GM18505 (cell line): ENCODE measurements at regions not wholly inside any gene's neighbourhood (a gene's known extent, or its start where the extent isn't known, plus 50 kb on each side); places are given as distances from the start of the nearest gene placed in this dataset.
"Not testable (repeated sequence)": the region's sequence is repeated elsewhere in the genome, so short reads cannot be mapped to it uniquely, and the experiment has no call there.

Experiments used
- ATAC-seq: cut with Tn5 transposase; IDR thresholded peaks from one replicate; pipeline ENCODE4 v1.9.1; 2021; ENCODE audit not compliant: unreplicated experiment
- POLR2A ChIP-seq: IDR thresholded peaks from 4 replicates; pipeline ENCODE4 v1.6.1; 2011; ENCODE audit warnings: borderline replicate concordance; ENCODE audit not compliant: insufficient read depth, insufficient read length; ENCODE audit errors: extremely low read depth

DNA sequence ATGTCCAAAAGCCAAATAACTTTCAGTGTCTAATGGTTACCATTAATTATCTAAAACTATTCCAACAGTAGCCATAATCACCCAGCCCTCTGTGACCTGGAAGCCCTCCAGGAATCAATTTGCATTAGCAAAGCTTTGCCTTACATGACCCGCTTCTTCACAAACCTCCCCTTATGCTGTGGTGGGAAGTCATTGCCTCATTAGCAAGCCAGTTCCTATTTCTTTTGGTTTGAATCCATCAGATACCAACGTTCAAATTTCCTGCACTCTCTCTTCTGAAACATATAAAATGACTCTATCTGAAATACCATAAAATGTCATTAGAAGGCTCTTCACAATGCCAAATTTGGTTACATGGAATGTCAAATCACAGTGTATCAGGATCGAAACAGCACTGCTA lies 268.3 kb upstream of the PRKD1 start:
- no peak for ATAC-seq
- TF ChIP-seq POLR2A = no peak

DNA sequence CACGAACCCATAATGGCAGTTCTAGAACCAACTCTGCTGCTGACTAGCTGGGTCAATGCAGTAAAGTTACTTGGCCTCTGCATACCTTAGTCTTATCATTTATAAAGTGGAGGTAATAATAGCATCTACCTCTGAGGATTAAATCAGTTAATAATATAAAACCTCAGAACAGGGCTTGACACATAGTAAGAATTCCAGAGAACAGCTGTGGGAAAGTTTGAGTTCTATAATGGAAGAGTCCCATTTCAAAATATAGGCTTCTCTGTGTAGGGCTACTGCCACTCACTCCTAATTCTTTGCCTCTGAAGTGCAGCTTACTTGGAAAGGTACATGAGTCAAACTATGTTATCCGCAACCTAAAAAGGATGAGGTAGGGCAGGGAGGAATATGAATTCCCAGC lies 269.2 kb upstream of the PRKD1 start:
- TF ChIP-seq POLR2A = no peak
- no peak for ATAC-seq

DNA sequence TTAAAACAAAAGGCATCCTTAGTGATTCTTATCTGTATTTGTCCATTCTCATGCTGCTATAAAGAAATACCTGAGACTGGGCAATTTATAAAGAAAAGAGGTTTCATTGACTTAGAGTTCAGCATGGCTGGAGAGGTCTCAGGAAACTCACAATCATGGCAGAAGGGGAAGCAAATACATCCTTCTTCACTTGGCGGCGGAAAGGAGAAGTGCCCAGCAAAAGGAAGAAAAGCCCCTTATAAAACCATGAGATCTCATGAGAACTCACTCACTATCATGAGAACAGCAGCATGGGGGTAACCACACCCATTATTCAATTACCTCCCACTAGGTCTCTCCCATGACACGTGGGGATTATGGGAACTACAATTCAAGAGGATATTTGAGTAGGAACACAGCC lies 271.1 kb upstream of the PRKD1 start:
- not testable (repeated sequence) for ATAC-seq

DNA sequence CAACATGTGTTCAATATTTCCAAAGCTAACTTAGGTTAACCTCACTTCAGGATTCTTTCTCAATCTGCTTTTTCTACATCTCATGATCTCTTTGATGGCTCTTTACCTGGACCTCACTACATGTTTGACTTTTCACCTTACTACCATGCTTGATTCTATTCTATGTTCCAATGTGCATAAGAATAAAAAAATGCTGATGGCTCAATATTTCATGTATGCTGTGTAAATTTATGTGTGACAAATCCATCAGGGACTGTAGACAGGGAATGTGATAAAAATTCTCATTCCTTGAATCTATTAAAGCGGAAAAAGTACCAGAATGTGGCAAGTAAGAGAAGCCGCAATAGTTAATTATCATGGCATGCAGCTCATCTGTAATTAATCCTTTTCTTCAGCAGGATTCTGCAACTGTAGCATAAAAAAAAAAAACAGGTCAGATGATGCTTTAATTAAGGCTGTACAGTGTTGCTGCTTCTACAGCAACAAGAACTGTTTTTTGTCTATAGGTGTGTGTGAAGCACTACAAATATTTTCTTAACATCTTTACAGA lies 276.9 kb upstream of the PRKD1 start:
- ATAC-seq = no peak
- no peak for TF ChIP-seq POLR2A

DNA sequence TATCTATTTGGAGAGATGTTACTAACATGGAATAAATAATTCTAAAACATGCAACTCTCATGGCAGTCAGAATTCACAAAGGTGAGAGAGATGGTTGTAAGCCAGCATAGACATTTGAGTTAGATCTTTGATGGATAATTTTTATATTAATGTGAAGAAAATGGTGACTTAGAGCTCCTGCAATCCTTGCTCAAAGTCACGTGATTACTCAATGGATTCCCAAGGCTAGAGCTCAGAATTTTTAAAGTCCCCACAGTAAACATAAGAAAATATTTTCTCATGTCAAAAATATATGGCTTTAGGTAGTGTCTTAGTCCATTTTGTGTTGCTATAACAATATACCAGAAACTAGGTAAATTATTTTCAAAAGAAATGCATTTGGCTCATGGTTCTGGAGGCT lies 281.5 kb upstream of the PRKD1 start:
- ATAC-seq = no peak

DNA sequence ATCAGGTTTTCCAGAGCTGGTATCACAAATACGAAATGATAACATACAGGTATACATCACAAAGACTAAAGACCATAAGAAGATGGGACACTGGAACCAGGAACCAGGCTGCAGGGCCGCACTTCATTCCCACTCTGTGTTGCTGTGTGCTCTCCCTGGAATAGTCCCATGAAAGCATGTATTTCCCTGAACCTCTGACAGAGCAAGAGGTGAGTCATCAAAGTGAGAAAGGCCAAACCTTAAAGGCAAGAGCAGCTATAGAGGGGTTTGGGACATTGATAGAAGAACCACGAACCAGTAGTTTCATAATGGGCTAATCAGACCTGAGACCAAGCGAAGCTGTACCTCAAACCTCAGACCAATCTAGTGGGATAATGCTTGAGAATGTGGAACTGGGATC lies 283.0 kb upstream of the PRKD1 start:
- TF ChIP-seq POLR2A = no peak
- no peak for ATAC-seq

More for the DNA sequence above, 281.5 kb upstream of the PRKD1 start:
- no peak for TF ChIP-seq POLR2A

DNA sequence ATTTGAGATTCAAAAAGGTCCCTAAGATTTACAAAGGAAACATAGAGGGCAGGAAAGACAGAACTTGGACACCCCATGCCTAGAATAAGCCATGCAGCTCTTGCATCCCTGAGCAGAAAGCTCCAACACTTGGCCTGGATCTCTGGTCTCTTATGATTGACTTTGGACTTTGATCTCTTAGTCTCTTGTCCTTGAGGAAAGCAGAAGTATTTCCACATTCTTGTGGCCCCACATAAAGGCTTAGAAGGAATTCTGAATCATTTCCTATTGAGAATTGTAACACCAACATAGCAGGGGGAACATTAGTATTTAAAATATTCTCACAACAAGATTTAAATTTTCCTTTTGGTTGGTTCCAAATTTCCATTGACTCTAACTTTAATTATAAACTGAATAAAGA lies 283.7 kb upstream of the PRKD1 start:
- no peak for ATAC-seq
- no peak for TF ChIP-seq POLR2A

DNA sequence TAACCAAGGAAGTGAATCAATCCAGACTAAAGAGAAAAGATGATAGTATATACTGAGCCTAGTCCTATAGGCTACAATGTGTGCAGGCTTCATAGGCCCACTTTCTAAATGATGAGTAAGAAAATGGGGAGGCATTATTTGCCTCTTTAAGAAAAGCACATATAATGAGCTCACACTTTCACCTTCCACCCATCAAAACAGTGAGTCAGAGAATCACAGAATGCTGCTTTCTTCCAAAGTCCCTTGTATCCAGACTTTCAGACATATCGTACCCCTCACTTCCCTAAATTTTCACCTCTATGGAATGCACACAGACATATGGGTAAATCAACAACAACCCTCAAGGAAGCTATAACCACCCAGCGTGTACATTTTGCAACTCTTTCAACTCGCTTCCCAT lies 286.4 kb upstream of the PRKD1 start:
- ATAC-seq = no peak
- TF ChIP-seq POLR2A = no peak

DNA sequence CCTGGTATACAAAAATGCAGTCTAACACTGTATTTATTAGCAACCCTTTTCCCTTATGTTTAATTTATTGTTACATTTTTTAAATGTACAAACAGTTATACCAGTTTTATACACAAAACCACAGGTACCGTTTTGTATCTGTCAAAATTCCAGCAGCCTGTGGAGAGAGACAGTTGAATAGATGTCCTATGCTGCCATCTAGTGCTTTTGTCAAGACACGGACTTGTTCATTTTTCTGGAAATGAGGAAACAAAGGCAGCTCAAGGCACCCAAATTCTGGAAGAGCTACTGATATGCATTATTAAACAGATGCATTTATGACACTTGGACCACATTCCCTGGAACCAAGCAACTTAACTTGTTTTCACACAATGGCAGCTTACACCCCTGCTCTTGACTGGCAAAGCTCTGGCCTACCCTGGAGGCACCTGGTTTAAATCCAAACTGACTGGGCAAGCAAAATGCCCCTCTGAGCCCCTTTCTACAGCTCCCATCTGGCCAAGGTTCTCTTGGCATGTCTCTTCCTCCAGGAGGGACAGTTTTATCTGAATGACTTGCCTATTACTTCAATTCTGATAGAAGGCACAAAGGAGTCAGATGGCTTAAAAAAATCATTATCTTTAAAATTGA lies 286.9 kb upstream of the PRKD1 start:
- TF ChIP-seq POLR2A = no peak
- ATAC-seq = no peak

DNA sequence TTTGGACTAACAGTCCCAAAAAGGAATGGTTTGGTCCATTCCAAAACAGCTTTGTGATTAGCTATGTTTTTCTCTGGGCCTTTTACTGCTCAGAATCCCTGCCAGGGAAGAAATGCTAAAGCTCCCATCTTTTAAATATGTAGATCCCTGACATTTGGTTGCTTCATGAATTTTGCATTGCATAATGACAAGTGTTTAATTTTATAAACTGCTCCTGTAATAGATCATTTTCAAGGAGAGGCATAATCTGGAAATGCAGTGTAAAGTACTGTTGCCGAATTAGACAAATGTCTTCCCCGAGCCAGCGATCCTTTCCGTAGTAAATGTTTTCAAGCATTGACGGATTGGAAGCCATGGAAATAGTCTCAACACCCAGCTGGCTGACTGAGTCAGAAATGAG lies 291.3 kb upstream of the PRKD1 start:
- no peak for ATAC-seq
- TF ChIP-seq POLR2A = no peak

DNA sequence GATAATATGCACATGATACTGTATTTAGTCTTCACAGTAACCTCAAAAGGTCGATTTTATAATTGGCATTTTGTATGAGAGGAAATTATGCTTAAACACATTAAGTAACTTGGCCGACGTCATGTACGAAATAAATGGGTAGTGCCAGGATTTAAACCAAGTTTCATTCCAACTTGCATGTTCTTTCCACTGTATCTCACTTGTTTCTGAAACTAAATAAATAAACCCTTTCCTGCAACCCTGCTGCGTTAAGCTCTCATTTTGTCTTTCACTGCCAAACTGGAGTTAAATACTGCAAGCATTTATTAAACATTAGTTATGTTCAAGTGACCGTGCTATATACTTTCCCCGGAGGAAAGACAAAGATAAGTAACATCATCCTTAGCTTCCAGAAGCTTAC lies 293.9 kb upstream of the PRKD1 start:
- no peak for ATAC-seq
- no peak for TF ChIP-seq POLR2A

DNA sequence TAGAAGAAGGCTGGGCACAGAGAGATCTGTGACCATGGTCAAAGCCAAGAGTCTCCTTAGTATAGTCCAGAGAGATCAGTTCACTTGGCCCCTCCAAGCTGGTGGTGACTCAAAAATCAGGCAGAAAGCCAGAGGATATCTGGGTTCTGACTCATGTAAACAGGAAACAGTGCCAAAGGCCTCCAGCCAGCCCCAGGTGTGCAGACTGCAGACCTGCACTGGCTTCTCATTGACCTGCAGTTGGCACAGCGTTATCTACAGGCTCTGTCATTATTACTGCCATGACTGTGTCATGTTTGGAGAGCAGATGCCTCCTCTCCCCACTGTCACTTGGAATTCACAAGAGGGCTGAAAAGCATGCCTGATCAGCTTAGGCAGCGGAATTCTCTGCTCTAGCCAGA lies 295.7 kb upstream of the PRKD1 start:
- no peak for ATAC-seq
- TF ChIP-seq POLR2A = no peak

DNA sequence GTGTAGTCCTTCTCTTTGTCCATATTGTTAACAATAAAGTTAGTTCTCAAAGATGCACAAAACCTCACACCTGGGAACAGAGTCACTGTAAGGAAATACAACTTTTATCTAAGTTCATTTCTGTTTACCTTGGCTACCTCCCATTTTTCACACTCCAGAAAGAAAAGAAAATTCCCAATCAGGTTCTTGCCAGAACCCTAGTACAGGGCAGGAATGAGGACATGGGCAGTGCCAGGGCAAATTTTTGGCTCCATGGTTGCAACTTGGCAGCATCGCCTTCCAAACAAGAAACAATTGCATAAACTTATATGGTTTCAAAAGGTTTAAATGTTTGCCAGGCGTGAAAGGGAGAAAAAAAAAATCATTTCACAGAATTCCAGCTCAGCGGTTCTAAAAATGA lies 296.3 kb upstream of the PRKD1 start:
- no peak for ATAC-seq

DNA sequence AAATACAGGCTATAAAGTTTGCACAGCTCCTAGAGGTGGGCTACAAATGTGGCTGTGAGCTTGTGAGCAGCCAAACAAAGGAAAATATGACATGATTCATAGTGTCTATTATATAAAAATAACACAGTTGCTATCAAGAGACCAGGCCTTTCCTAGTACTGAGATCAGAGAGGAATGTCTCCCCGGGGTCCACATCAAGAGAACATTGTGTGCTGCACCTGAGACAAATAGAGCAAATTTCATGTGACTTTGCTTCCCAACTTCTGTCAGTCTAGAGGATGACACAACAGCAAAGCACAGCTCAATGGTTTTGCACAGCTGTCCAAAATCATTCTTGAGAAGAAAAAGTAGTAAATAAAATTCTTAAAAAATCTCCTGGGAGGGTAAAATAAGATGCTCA lies 297.5 kb upstream of the PRKD1 start:
- no peak for TF ChIP-seq POLR2A
- ATAC-seq = no peak

More for the DNA sequence above, 296.3 kb upstream of the PRKD1 start:
- TF ChIP-seq POLR2A = no peak

DNA sequence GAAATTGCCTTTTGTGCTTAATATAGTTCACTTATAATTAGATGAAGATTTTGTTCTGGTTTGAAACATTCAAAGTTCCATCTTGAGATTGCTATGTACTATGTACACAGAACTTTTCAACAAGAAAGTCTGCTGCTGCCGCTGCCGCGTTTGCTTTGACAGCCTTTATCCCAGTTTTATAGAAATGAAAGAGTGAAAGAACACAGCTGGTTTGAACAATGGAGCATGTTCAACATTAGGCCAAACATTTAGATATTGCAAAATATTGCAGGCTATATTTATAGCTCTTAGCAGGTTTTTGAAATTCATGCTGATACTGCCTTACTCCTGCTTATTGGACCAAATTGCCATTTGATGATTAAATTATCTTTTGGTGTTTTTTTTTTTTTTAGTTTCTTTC lies 299.8 kb upstream of the PRKD1 start:
- ATAC-seq = no peak
- TF ChIP-seq POLR2A = no peak
